Right lobe of liver (tissue), 6 donors: ENCODE measurements at regions not wholly inside any gene's neighbourhood (a gene's known extent, or its start where the extent isn't known, plus 50 kb on each side); places are given as distances from the start of the nearest gene placed in this dataset.
"Not testable (repeated sequence)": the region's sequence is repeated elsewhere in the genome, so short reads cannot be mapped to it uniquely, and the experiment has no call there.

Experiments
- ATAC-seq, 4 donors: fragments of 200-7000 bp; cut with Tn5 transposase; one replicate each; pipeline ENCODE4 v1.9.1; 2020; ENCODE audit warnings: mild to moderate bottlenecking in 4 of 4, moderate library complexity in 4 of 4
- DNase-seq, 3 donors: peaks; one replicate each; pipeline ENCODE4 v3.0.0-alpha.2; 2020
- H3K27ac ChIP-seq, 3 donors: fragments of 200-600 bp; one replicate each; pipeline ENCODE4 v1.8.0; 2022
- H3K27me3 ChIP-seq, 2 donors: fragments of 200-600 bp; one replicate each; pipeline ENCODE4 v1.8.0; 2022
- H3K36me3 ChIP-seq, 4 donors: fragments of 200-600 bp; sonication (generic) in 1 of 4; one replicate each; pipeline versions ENCODE4 v1.5.1 to v1.8.0; 2017 to 2022; ENCODE audit warnings: control low read depth in 1 of 4
- H3K4me1 ChIP-seq, 4 donors: fragments of 200-600 bp; sonication (generic) in 1 of 4; one replicate each; pipeline versions ENCODE4 v1.5.1 to v1.8.0; 2017 to 2022; ENCODE audit warnings: control low read depth in 1 of 4
- H3K4me3 ChIP-seq, 3 donors: fragments of 200-600 bp; one replicate each; pipeline ENCODE4 v1.8.0; 2022
- H3K9me3 ChIP-seq, 4 donors: fragments of 200-600 bp; sonication (generic) in 1 of 4; one replicate each; pipeline versions ENCODE4 v1.5.1 to v1.8.0; 2017 to 2022; ENCODE audit warnings: control low read depth in 1 of 4
- CTCF ChIP-seq, 4 donors: fragments of 200-600 bp in 3 of 4; fragments of 450-650 bp in 1 of 4; IDR thresholded peaks; one replicate each; pipeline versions ENCODE4 v1.5.1 to v1.8.0; 2016 to 2022; ENCODE audit warnings: antibody characterized with exemption in 4 of 4, mild to moderate bottlenecking in 2 of 4
- POLR2A ChIP-seq: fragments of 450-650 bp; IDR thresholded peaks from one replicate; pipeline ENCODE4 v1.6.1; 2017; ENCODE audit warnings: antibody characterized with exemption, mild to moderate bottlenecking
- WGBS: methylation state at CpG from one replicate; pipeline ENCODE4 v1.1.6; 2018; ENCODE audit warnings: low coverage, low lambda C conversion rate; ENCODE audit not compliant: insufficient coverage; ENCODE audit errors: missing lambda C conversion rate; 5-methylcytosine and 5-hydroxymethylcytosine counted together
- intact Hi-C, 2 donors: fragments of 100-400 bp; cut with DNase I; formaldehyde crosslinking; loops; one replicate each; pipeline versions ENCODE4 v1.11.2 to v1.14.1; 2022
- donor health status: DM: no; HTN: yes; CAD: no.
- donor health status: DM: no; HTN: no; CAD: no.
- donor health status: DM: no; HTN: no; CAD: no.
- donor health status: DM: no; HTN: yes; CAD: no.
- donor health status: DM: no; HTN: yes; CAD: no.

GRCh38 chr13:44826591-44827350 is 162.5 kb downstream of the NUFIP1 start:
- Histone ChIP-seq H3K9me3 (no peaks in the 10 kb centered on the region), H3K27ac (no peak overlapping the region), H3K27me3 (no peaks in the 10 kb centered on the region), H3K4me1 (no peaks in the 10 kb centered on the region), H3K36me3 (no peaks in the 10 kb centered on the region), H3K4me3 (no peak overlapping the region)
- WGBS: 91% methylated on average over 9 of the region's 11 CpGs
- intact Hi-C loops: no loop called here
- no peak for TF ChIP-seq POLR2A
- no peak for TF ChIP-seq CTCF (IDR thresholded peaks at IDR 0.05)
- DNase-seq (no peak), ATAC-seq (no peak)

DNA sequence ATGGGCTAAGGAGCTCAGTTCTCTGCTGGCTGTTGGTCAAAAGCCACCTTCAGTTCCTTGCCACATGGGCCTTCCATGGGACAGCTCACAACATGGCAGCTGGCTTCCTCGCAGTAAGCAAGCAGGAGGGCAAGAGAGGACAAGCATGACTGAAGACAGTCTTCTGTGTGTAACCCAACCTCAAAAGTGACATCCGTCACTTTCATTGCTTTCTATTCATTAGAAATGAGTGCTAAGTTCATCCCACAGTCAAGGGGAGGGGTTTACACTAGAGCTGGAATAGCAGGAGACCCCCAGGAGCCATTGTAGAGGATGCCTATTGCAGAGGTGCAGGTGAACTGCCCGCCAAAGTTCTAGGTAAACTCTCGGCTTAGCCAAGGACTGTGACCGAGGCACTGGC is 163.3 kb downstream of the NUFIP1 start:
- intact Hi-C loops: no loop called here
- Histone ChIP-seq H3K36me3 (no peaks in the 10 kb centered on the region), H3K4me3 (no peak overlapping the region), H3K27ac (no peak overlapping the region), H3K27me3 (no peaks in the 10 kb centered on the region), H3K4me1 (no peaks in the 10 kb centered on the region), H3K9me3 (no peaks in the 10 kb centered on the region)
- TF ChIP-seq POLR2A: no peak
- TF ChIP-seq CTCF (IDR thresholded peaks at IDR 0.05): no peak
- no peak for DNase-seq
- ATAC-seq: no peak
- WGBS: 83% methylated on average over 5 of the region's 5 CpGs

GRCh38 chr13:44823555-44823954 is 165.7 kb downstream of the NUFIP1 start:
- ATAC-seq, H3K4me1 ChIP-seq, H3K4me3 ChIP-seq, intact Hi-C loops, H3K36me3 ChIP-seq, H3K9me3 ChIP-seq, H3K27me3 ChIP-seq, H3K27ac ChIP-seq, DNase-seq: not testable (repeated sequence)
- WGBS: 87% methylated on average over 7 of the region's 7 CpGs

- no peak for ATAC-seq
Measured at GRCh38 chr13:44822291-44822690, 167.0 kb downstream of the NUFIP1 start.

More at GRCh38 chr13:44822291-44822690, 167.0 kb downstream of the NUFIP1 start:
- Histone ChIP-seq H3K27ac (no peak overlapping the region), H3K36me3 (no peaks in the 10 kb centered on the region), H3K9me3 (no peaks in the 10 kb centered on the region), H3K4me1 (no peaks in the 10 kb centered on the region), H3K4me3 (no peak overlapping the region), H3K27me3 (no peaks in the 10 kb centered on the region)
- DNase-seq: no peak
- WGBS: 85% methylated on average over 12 of the region's 12 CpGs
- intact Hi-C loops: no loop called here
- no peak for TF ChIP-seq CTCF (IDR thresholded peaks at IDR 0.05)
- no peak for TF ChIP-seq POLR2A
